Skeletal muscle satellite cell (primary cell): ENCODE measurements at regions not wholly inside any gene's neighbourhood (a gene's known extent, or its start where the extent isn't known, plus 50 kb on each side); places are given as distances from the start of the nearest gene placed in this dataset. TPM values are rescaled to one million over a fixed set of nuclear protein-coding genes. Genes with fewer than 3 reads are reported as not detected.
"Not testable (repeated sequence)": the region's sequence is repeated elsewhere in the genome, so short reads cannot be mapped to it uniquely, and the experiment has no call there.

Experiments
- H3K27me3 ChIP-seq: 2 replicates; pipeline ENCODE4 v1.7.0; 2013; ENCODE audit warnings: low read length; ENCODE audit not compliant: control insufficient read depth, insufficient read depth
- H3K36me3 ChIP-seq: 2 replicates; pipeline ENCODE4 v1.7.0; 2013; ENCODE audit warnings: mild to moderate bottlenecking, control low read depth, low read length; ENCODE audit not compliant: insufficient read depth
- H3K4me1 ChIP-seq: 2 replicates; pipeline ENCODE4 v1.7.0; 2013; ENCODE audit warnings: low read length; ENCODE audit not compliant: control insufficient read depth, insufficient read depth
- H3K4me2 ChIP-seq: 2 replicates; pipeline ENCODE4 v1.7.0; 2013; ENCODE audit warnings: mild to moderate bottlenecking, low read length
- H3K4me3 ChIP-seq: 2 replicates; pipeline ENCODE4 v1.7.0; 2013; ENCODE audit warnings: low read length
- H3K9ac ChIP-seq: 2 replicates; pipeline ENCODE4 v1.7.0; 2013; ENCODE audit warnings: mild to moderate bottlenecking, low read depth, low read length, moderate library complexity
- H3K9me3 ChIP-seq: replicated peaks from 2 replicates; pipeline ENCODE4 v1.7.0; 2013; ENCODE audit warnings: mild to moderate bottlenecking, control low read depth, low read length
- small RNA-seq: library from RNA; depleted of rRNA; stranded (forward); fragments of <200 nt; gene quantifications from one replicate; pipeline ENCODE3, GENCODE V24; 2012

DNA sequence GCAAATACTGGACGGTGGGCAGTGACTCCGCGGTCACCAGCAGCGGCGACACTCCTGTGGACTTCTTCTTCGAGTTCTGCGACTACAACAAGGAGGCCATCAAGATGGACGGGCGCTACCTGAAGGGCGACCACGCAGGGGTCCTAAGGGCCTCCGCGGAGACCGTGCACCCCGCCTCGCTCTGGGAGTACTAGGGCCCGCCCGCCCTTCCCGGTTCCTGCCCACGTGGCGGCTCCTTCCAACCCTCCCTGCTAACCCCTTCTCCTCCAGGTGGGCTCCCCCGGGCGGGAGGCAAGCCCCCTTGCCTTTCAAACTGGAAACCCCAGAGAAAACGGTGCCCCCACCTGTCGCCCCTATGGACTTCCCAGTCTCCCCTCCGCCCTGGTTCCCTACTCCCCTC, 58.1 kb upstream of the GOLGA8A start:
- H3K4me3 ChIP-seq, H3K4me1 ChIP-seq, H3K9me3 ChIP-seq, H3K36me3 ChIP-seq, H3K9ac ChIP-seq, H3K4me2 ChIP-seq: not testable (repeated sequence)
- peaks cover 52% of the 10 kb centered on the region for H3K27me3 ChIP-seq

DNA sequence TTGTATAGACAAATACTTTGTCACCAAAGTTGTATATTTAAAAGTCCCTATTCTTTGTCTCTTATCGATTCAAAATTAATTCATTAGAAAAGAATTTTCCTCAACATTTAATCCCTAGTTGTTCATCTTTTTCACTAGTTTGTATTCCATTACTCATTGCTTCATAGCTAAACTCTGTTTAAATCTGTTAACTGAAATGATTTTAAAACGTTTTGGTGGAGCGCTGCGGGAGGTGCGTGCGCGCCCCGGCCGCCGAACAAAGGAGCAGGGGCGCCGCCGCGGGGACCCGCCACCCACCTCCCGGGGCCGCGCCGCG, 56.4 kb upstream of the GOLGA8A start:
- no peak overlapping the region for H3K9ac ChIP-seq
- H3K36me3 ChIP-seq: no peaks in the 10 kb centered on the region
- peaks cover 57% of the 10 kb centered on the region for H3K27me3 ChIP-seq
- no peaks in the 10 kb centered on the region for H3K9me3 ChIP-seq
- no peaks in the 10 kb centered on the region for H3K4me1 ChIP-seq
- no peak overlapping the region for H3K4me2 ChIP-seq
- no peak overlapping the region for H3K4me3 ChIP-seq

DNA sequence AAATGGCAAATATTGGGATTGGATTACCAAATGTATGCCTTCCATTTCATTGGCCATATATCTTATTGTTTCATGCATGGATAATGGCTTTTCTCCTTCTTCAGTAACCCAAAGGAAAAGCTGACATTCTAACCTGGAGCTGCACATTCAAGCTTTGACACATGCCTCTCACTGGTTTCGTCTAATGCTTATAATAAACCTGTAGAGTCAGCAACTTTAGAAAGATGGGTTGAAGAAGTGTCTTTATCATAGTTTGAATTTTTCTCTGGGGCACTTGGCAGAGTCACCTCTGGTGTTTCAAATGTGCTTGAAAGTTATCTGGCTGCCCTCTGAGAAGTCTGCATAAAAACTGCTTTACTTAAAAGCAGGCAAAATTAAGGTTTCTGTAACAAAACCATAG, 55.4 kb upstream of the GOLGA8A start:
- H3K9me3 ChIP-seq: no peaks in the 10 kb centered on the region
- H3K4me3 ChIP-seq: no peak overlapping the region
- peaks cover 50% of the 10 kb centered on the region for H3K27me3 ChIP-seq
- no peaks in the 10 kb centered on the region for H3K4me1 ChIP-seq
- H3K4me2 ChIP-seq: no peak overlapping the region
- H3K9ac ChIP-seq: no peak overlapping the region
- H3K36me3 ChIP-seq: no peaks in the 10 kb centered on the region

DNA sequence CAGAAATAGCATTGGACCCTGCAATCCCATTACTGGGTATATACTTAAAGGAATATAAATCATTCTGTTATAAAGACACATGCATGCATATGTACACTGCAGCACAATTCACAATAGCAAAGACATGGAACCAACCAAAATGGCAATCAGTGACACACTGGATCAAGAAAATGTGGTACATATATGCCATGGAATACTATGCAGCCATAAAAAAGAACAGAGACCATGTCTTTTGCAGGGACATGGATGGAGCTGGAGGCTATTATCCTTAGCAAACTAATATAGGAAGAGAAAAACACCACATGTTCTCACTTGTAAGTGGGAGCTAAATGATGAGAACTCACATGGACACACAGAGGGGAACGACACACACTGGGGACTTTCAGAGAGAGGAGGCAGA, 53.9 kb upstream of the GOLGA8A start:
- H3K9ac ChIP-seq, H3K36me3 ChIP-seq, H3K9me3 ChIP-seq, H3K4me3 ChIP-seq, H3K4me2 ChIP-seq, H3K4me1 ChIP-seq: not testable (repeated sequence)
- H3K27me3 ChIP-seq: peaks cover 43% of the 10 kb centered on the region

DNA sequence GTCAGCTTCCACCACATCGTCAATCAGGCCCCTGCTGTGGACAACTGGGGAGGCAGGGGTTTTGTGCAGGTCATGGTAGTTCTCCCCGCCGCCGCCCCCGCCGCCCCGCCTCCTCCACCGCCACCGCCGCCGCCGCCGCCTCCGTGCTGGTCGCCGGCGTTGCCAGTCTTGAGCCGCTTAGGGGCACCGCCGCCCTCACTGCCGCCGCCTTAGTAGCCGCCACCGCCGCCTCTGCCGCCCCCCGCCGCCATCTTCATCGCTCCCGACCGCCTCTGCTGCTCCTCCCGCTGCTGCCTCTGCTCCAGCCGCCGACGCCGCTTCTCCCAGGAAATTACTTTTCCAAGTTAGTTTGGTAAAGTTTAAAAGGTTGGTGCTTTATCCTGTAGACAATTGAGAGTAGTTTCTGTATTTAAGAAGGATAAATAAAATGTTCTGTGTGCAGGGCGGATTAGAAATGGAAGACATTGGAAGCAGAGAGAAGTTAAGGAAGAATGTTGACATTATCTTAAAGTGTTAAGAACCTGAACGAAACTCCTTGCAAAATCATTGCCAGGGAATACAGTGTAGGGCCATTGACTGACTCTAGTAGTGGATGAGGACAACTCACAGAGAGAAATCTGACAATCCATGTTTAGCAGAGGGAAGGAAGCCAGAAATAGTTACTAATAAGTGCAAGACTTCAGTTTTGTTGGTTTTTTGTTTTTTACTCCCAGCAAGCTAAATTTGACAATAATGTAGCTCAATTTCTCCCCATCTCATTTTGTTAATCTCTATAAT, 53.0 kb upstream of the GOLGA8A start:
- H3K9me3 ChIP-seq: no peaks in the 10 kb centered on the region
- no peaks in the 10 kb centered on the region for H3K36me3 ChIP-seq
- no peak overlapping the region for H3K4me3 ChIP-seq
- H3K27me3 ChIP-seq: peaks cover 43% of the 10 kb centered on the region
- H3K4me1 ChIP-seq: no peaks in the 10 kb centered on the region
- no peak overlapping the region for H3K9ac ChIP-seq
- H3K4me2 ChIP-seq: no peak overlapping the region

DNA sequence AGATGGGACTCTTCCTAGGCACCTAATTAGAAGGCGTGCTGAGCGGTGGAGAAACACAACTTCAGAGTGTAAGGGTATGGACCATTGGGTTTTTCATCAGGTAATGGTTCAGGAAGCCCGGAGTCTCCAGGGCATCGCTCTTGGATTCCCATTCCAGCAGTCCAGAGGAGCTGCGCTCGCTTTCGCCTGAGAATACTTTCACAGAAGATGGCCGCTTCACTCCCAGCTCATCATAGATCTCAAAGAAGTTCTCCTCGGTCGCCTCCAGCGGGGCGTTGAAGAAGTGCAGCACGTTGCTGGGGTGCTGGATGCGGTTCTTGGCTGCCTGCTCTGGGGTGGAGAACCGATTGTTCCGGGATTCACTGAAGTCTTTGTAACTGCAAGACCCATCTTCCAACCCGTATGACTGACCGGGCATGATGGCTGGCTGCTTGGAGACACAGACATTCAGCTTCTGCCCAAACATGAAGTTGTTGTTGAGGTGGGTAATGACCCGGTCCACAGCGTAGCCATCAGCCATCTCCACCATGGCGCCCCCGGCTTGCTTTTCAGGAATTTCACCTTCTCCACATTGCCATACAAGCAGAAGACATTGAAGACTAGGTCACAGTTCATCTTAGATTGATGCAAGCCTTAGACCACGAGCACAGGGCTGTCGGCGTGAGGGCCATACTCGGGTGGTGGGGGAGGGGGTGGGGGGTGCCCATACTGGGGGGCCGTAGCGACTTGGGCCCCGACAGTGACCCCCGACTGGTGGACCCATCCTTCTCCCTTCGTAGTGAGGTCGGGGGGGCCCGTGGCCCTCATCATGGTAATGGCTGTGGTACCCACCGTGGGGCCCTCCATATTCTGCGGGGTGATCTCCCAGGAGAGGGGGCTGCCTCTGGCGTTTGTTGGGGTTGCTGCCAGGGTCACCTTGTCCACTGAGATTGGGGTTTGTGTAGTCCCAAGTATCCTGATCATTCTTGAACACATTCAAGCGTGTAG, 51.7 kb upstream of the GOLGA8A start:
- H3K27me3 ChIP-seq: peaks cover 31% of the 10 kb centered on the region
- not testable (repeated sequence) for H3K9ac ChIP-seq, H3K36me3 ChIP-seq, H3K4me1 ChIP-seq, H3K4me2 ChIP-seq, H3K4me3 ChIP-seq, H3K9me3 ChIP-seq

Small RNAs in the stretch of these regions (small RNA-seq; reads per million reads assigned to genes)
- not detected for gene MIR1233-2
